GM06990 (cell line): ENCODE measurements at regions not wholly inside any gene's neighbourhood (a gene's known extent, or its start where the extent isn't known, plus 50 kb on each side); places are given as distances from the start of the nearest gene placed in this dataset.

Experiments
- DNase-seq: peaks from one replicate; pipeline ENCODE4 v3.0.0-alpha.2; 2011; ENCODE audit not compliant: insufficient read length; ENCODE audit errors: extremely low read depth
- H3K27me3 ChIP-seq: replicated peaks from 2 replicates; pipeline ENCODE4 v1.6.0; 2011; ENCODE audit warnings: low read length; ENCODE audit not compliant: control insufficient read depth, insufficient read depth
- H3K36me3 ChIP-seq: 2 replicates; pipeline ENCODE4 v1.5.1; 2011; ENCODE audit warnings: low read length; ENCODE audit not compliant: control insufficient read depth, insufficient read depth
- H3K4me3 ChIP-seq: replicated peaks from 2 replicates; pipeline ENCODE4 v1.5.1; 2011; ENCODE audit warnings: low read depth, mild to moderate bottlenecking, control low read depth, low read length
- CTCF ChIP-seq: IDR thresholded peaks from 2 replicates; pipeline ENCODE4 v1.5.1; 2011; ENCODE audit warnings: low read length, control low read depth, mild to moderate bottlenecking, inconsistent platforms; ENCODE audit not compliant: insufficient read depth, poor library complexity, severe bottlenecking

- no peaks in the 10 kb centered on the region for H3K36me3 ChIP-seq
- H3K27me3 ChIP-seq = no peaks in the 10 kb centered on the region
- DNase-seq = no peak
- TF ChIP-seq CTCF = no peak
- no peak overlapping the region for H3K4me3 ChIP-seq
Observed at GRCh38 chr5:74222806-74223205, 417.7 kb downstream of the ENC1 start.

GRCh38 chr5:74221413-74221812, 419.1 kb downstream of the ENC1 start:
- no peak for TF ChIP-seq CTCF
- no peak for DNase-seq
- H3K36me3 ChIP-seq = no peaks in the 10 kb centered on the region
- no peak overlapping the region for H3K4me3 ChIP-seq
- H3K27me3 ChIP-seq = no peaks in the 10 kb centered on the region

- DNase-seq = no peak
Observed at GRCh38 chr5:74216012-74216411, 424.5 kb downstream of the ENC1 start.

GRCh38 chr5:74212336-74212735, 428.2 kb downstream of the ENC1 start:
- DNase-seq = no peak
- no peaks in the 10 kb centered on the region for H3K36me3 ChIP-seq
- H3K4me3 ChIP-seq = no peak overlapping the region
- H3K27me3 ChIP-seq = no peaks in the 10 kb centered on the region
- peak; percentile 55 for TF ChIP-seq CTCF

More at GRCh38 chr5:74216012-74216411, 424.5 kb downstream of the ENC1 start:
- Histone ChIP-seq H3K4me3 (no peak overlapping the region), H3K36me3 (no peaks in the 10 kb centered on the region), H3K27me3 (no peaks in the 10 kb centered on the region)
- TF ChIP-seq CTCF = no peak

- no peak overlapping the region for H3K4me3 ChIP-seq
- TF ChIP-seq CTCF = no peak
- H3K27me3 ChIP-seq = no peaks in the 10 kb centered on the region
- H3K36me3 ChIP-seq = no peaks in the 10 kb centered on the region
- DNase-seq = no peak
Observed at GRCh38 chr5:74209571-74209970, 431.0 kb downstream of the ENC1 start.

GRCh38 chr5:74206579-74207550, 433.7 kb downstream of the ENC1 start:
- Histone ChIP-seq H3K27me3 (no peaks in the 10 kb centered on the region), H3K4me3 (no peak overlapping the region), H3K36me3 (no peaks in the 10 kb centered on the region)
- no peak for TF ChIP-seq CTCF
- no peak for DNase-seq
